Endothelial cell of umbilical vein (primary cell): ENCODE measurements at regions not wholly inside any gene's neighbourhood (a gene's known extent, or its start where the extent isn't known, plus 50 kb on each side); places are given as distances from the start of the nearest gene placed in this dataset.

Experiments
- BruUV-seq: library from RNA; stranded (reverse); fragments of 400-500 nt; replicated peaks from 2 replicates; lab custom pipeline; 2021; lab: Mats Ljungman, UMichigan
- CTCF ChIA-PET: fragments of 300-600, 350-600 bp; sonication (Branson Sonifier 250); formaldehyde crosslinking; loops from one replicate; lab custom pipeline; 2021; ENCODE audit warnings: antibody characterized with exemption, inconsistent platforms; lab: Charles Lee
- POLR2A ChIA-PET: fragments of 300-600, 350-600 bp; sonication (Branson Sonifier 250); formaldehyde crosslinking; loops from one replicate; lab custom pipeline; 2021; ENCODE audit warnings: antibody characterized with exemption, inconsistent platforms; lab: Charles Lee
- DNase-seq: peaks from one replicate; pipeline ENCODE4 v3.0.0-alpha.2; 2011; ENCODE audit warnings: low read depth, low spot score
- FAIRE-seq: peaks from 2 replicates; lab custom pipeline; 2011; peaks lifted over from hg19 to GRCh38; lab: Jason Lieb, UNC
- H2AFZ ChIP-seq: 2 replicates; pipeline ENCODE4 v1.6.0; 2012; ENCODE audit warnings: low read depth, low read length, control low read depth, inconsistent platforms
- H3K27ac ChIP-seq: 2 replicates; pipeline ENCODE4 v1.5.1; 2011; ENCODE audit warnings: low read depth, mild to moderate bottlenecking, control low read depth, low read length, moderate library complexity; ENCODE audit not compliant: insufficient read depth
- H3K27me3 ChIP-seq, 2 experiments: 2 replicates each; pipeline versions ENCODE4 v1.6.0 to v1.6.1; 2011; ENCODE audit warnings: low read length in 2 of 2, mixed read lengths in 1 of 2; ENCODE audit not compliant: control insufficient read depth in 2 of 2, insufficient read depth in 2 of 2
- H3K36me3 ChIP-seq, 2 experiments: 2 replicates in 1 of 2; 3 replicates in 1 of 2; pipeline ENCODE4 v1.5.1; 2011; ENCODE audit warnings: low read length in 2 of 2, mild to moderate bottlenecking in 1 of 2, moderate library complexity in 1 of 2; ENCODE audit not compliant: control insufficient read depth in 2 of 2, insufficient read depth in 2 of 2; ENCODE audit errors: extremely low read depth in 1 of 2
- H3K4me1 ChIP-seq: 3 replicates; pipeline ENCODE4 v1.5.1; 2011; ENCODE audit warnings: mild to moderate bottlenecking, low read length; ENCODE audit not compliant: control insufficient read depth, insufficient read depth; ENCODE audit errors: extremely low read depth
- H3K4me2 ChIP-seq: 2 replicates; pipeline ENCODE4 v1.6.1; 2011; ENCODE audit warnings: low read length, control low read depth, mixed read lengths; ENCODE audit not compliant: insufficient read depth
- H3K4me3 ChIP-seq, 3 experiments: fragments of 200-600 bp in 1 of 3; sonication (generic), shearing (Covaris generic) in 1 of 3; replicated peaks in 1 of 3; 2 replicates each; pipeline ENCODE4 v1.5.1; 2011 to 2016; ENCODE audit warnings: control low read depth in 3 of 3, low read length in 3 of 3, mild to moderate bottlenecking in 2 of 3, inconsistent platforms in 1 of 3, low read depth in 1 of 3, moderate library complexity in 1 of 3; ENCODE audit not compliant: insufficient read depth in 1 of 3
- H3K79me2 ChIP-seq: 2 replicates; pipeline ENCODE4 v1.6.0; 2012; ENCODE audit warnings: low read length, inconsistent platforms; ENCODE audit not compliant: control insufficient read depth, insufficient read depth
- H3K9ac ChIP-seq: replicated peaks from 2 replicates; pipeline ENCODE3; 2011; ENCODE audit warnings: low read length, control low read depth; ENCODE audit not compliant: insufficient read depth; ENCODE audit errors: extremely low read depth
- H3K9me1 ChIP-seq: replicated peaks from 3 replicates; pipeline ENCODE4 v1.6.0; 2011; ENCODE audit warnings: mild to moderate bottlenecking, low read length; ENCODE audit not compliant: control insufficient read depth, insufficient read depth; ENCODE audit errors: extremely low read depth
- H3K9me3 ChIP-seq: replicated peaks from 2 replicates; pipeline ENCODE4 v1.5.1; 2012; ENCODE audit warnings: low read length, inconsistent platforms; ENCODE audit not compliant: control insufficient read depth, insufficient read depth
- H4K20me1 ChIP-seq: replicated peaks from 2 replicates; pipeline ENCODE3; 2011; ENCODE audit warnings: mild to moderate bottlenecking, low read length; ENCODE audit not compliant: control insufficient read depth, insufficient read depth; ENCODE audit errors: extremely low read depth
- CTCF ChIP-seq, 2 donors: IDR thresholded peaks; 1 replicate in 1 of 2; 2 replicates in 1 of 2; pipeline ENCODE4 v1.5.1; 2011; ENCODE audit warnings: low read length in 2 of 2, mild to moderate bottlenecking in 2 of 2, moderate library complexity in 2 of 2, control low read depth in 1 of 2, inconsistent platforms in 1 of 2, low read depth in 1 of 2; ENCODE audit not compliant: insufficient read depth in 1 of 2; ENCODE audit errors: extremely low read depth in 1 of 2
- EZH2 ChIP-seq: IDR thresholded peaks from 2 replicates; pipeline ENCODE4 v1.6.1; 2012; ENCODE audit warnings: borderline replicate concordance, low read depth, mild to moderate bottlenecking, moderate library complexity, low read length, inconsistent platforms; ENCODE audit not compliant: severe bottlenecking
- FOS ChIP-seq: IDR thresholded peaks from 2 replicates; pipeline ENCODE4 v1.6.1; 2011; ENCODE audit warnings: mild to moderate bottlenecking, low read length, moderate library complexity, borderline replicate concordance; ENCODE audit not compliant: insufficient read depth
- GATA2 ChIP-seq: IDR thresholded peaks from 2 replicates; pipeline ENCODE4 v1.7.0; 2011; ENCODE audit warnings: low read depth, mild to moderate bottlenecking, moderate library complexity, mixed read lengths, low read length; ENCODE audit not compliant: insufficient read length, insufficient read depth
- JUN ChIP-seq: IDR thresholded peaks from 2 replicates; pipeline ENCODE4 v1.6.1; 2011; ENCODE audit warnings: borderline replicate concordance, low read depth; ENCODE audit not compliant: insufficient read length, insufficient read depth
- MYC ChIP-seq: IDR thresholded peaks from one replicate; pipeline ENCODE4 v1.6.1; 2011; ENCODE audit warnings: mild to moderate bottlenecking, low read depth, low read length
- POLR2A ChIP-seq: IDR thresholded peaks from 2 replicates; pipeline ENCODE4 v1.6.1; 2012; ENCODE audit warnings: low read depth, mild to moderate bottlenecking, control low read depth, low read length
- POLR2AphosphoS5 ChIP-seq: IDR thresholded peaks from 2 replicates; pipeline ENCODE4 v1.6.1; 2012; ENCODE audit warnings: low read depth, mild to moderate bottlenecking, control low read depth, low read length, moderate library complexity; ENCODE audit not compliant: insufficient read depth
- dilution Hi-C: fragments of 300-500 bp; cut with MboI; formaldehyde crosslinking; loops from one replicate; pipeline ENCODE4 v1.15.0; 2019; ENCODE audit warnings: low sequenced_read_pairs; ENCODE audit not compliant: extremely low pct_ligation_motif_present
- intact Hi-C: fragments of 100-400 bp; cut with micrococcal nuclease; formaldehyde crosslinking; loops from one replicate; pipeline ENCODE4 v1.10.0; 2022
- TF ChIP-seq, protein P1 (sequence below): IDR thresholded peaks from 2 replicates; pipeline ENCODE4 v1.6.1; 2011; ENCODE audit not compliant: insufficient read depth, insufficient read length

DNA sequence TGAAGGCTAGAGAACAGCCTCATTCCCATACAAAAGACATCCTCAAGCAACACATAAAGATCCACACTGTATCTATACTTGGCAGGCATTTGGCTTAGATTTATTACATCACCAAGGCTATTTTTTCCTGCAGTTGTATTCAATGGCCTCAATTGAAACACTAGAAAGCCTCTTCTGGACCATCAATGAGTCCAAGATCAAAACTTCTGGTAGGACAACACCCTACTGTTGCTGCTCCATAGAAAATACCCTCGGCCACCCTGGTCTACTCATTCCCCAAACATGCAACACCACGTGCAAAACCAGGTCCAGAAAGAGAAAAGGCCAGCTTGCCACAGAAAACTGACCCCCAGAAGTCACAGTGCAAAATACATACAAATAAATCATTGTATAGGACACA, 56.9 kb upstream of the CADM1 start:
- intact Hi-C loops (no loop called here), dilution Hi-C loops (no loop called here)
- Histone ChIP-seq H3K4me2 (no peak overlapping the region), H4K20me1 (no peaks in the 10 kb centered on the region), H3K9me3 (peaks cover 7% of the 10 kb centered on the region), H3K9ac (no peak overlapping the region), H3K36me3 (no peaks in the 10 kb centered on the region), H3K4me1 (no peaks in the 10 kb centered on the region), H3K27me3 (no peaks in the 10 kb centered on the region), H3K9me1 (no peaks in the 10 kb centered on the region), H3K79me2 (no peaks in the 10 kb centered on the region), H2AFZ (no peak overlapping the region), H3K4me3 (no peak overlapping the region), H3K27ac (no peak overlapping the region)
- no peak for FAIRE-seq
- TF ChIP-seq EZH2 = no peak
- TF ChIP-seq GATA2 = no peak
- TF ChIP-seq MYC = no peak
- TF ChIP-seq, protein P1, sequence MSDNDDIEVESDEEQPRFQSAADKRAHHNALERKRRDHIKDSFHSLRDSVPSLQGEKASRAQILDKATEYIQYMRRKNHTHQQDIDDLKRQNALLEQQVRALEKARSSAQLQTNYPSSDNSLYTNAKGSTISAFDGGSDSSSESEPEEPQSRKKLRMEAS = no peak
- no peak for TF ChIP-seq POLR2AphosphoS5
- TF ChIP-seq POLR2A = no peak
- TF ChIP-seq CTCF (IDR thresholded peaks at IDR 0.05; ENCODE audit: extremely low read depth in 1 of 2, insufficient read depth in 1 of 2, low read depth in 1 of 2, low read length in 2 of 2) = no peak
- no peak for TF ChIP-seq JUN
- TF ChIP-seq FOS = no peak
- DNase-seq = no peak
- POLR2A ChIA-PET = no interaction called here
- no TSS peak for BruUV-seq
- CTCF ChIA-PET = no interaction called here
